PFSK-1 (cell line): ENCODE measurements at regions not wholly inside any gene's neighbourhood (a gene's known extent, or its start where the extent isn't known, plus 50 kb on each side); places are given as distances from the start of the nearest gene placed in this dataset.

Experiments used
- FOXP2 ChIP-seq: optimal IDR thresholded peaks from 2 replicates; pipeline ENCODE3; 2011; ENCODE audit warnings: borderline replicate concordance, control low read depth, inconsistent platforms; ENCODE audit not compliant: insufficient read depth; ENCODE audit errors: extremely low read length, extremely low read depth
- POLR2AphosphoS5 ChIP-seq: IDR thresholded peaks from 2 replicates; pipeline ENCODE4 v1.6.1; 2012; ENCODE audit warnings: low read depth, mild to moderate bottlenecking, control low read depth, low read length, moderate library complexity
- REST ChIP-seq, 2 experiments: IDR thresholded peaks; 2 replicates each; pipeline versions ENCODE4 v1.6.1 to v1.8.0; 2011 to 2012; ENCODE audit warnings: low read depth in 2 of 2, low read length in 2 of 2, control low read depth in 1 of 2, inconsistent platforms in 1 of 2, mild to moderate bottlenecking in 1 of 2, moderate library complexity in 1 of 2; ENCODE audit not compliant: insufficient read depth in 1 of 2
- SIN3A ChIP-seq: IDR thresholded peaks from 2 replicates; pipeline ENCODE4 v1.6.1; 2012; ENCODE audit warnings: mild to moderate bottlenecking, low read length, moderate library complexity, borderline replicate concordance; ENCODE audit not compliant: insufficient read depth
- TAF1 ChIP-seq: IDR thresholded peaks from 2 replicates; pipeline ENCODE4 v1.6.1; 2012; ENCODE audit warnings: low read length, control low read depth, borderline replicate concordance; ENCODE audit not compliant: insufficient read depth

GRCh38 chr11:96949464-96949863 lies 559.7 kb downstream of the JRKL start:
- TF ChIP-seq TAF1 (no peak), REST (IDR thresholded peaks at IDR 0.05; ENCODE audit: insufficient read depth in 1 of 2, low read depth in 2 of 2, low read length in 2 of 2) (no peak), POLR2AphosphoS5 (no peak), SIN3A (no peak)

GRCh38 chr11:96954587-96955242 lies 564.9 kb downstream of the JRKL start:
- TF ChIP-seq REST (IDR thresholded peaks at IDR 0.05; ENCODE audit: insufficient read depth in 1 of 2, low read depth in 2 of 2, low read length in 2 of 2) (no peak), FOXP2 (no peak), TAF1 (no peak), POLR2AphosphoS5 (no peak), SIN3A (no peak)

- TF ChIP-seq POLR2AphosphoS5 (no peak), REST (IDR thresholded peaks at IDR 0.05; ENCODE audit: insufficient read depth in 1 of 2, low read depth in 2 of 2, low read length in 2 of 2) (no peak), FOXP2 (no peak), SIN3A (no peak), TAF1 (no peak)
Measured at GRCh38 chr11:96960476-96960875, 570.7 kb downstream of the JRKL start.

GRCh38 chr11:96960926-96961325 lies 571.1 kb downstream of the JRKL start:
- no peak for TF ChIP-seq POLR2AphosphoS5
- TF ChIP-seq REST (IDR thresholded peaks at IDR 0.05; ENCODE audit: insufficient read depth in 1 of 2, low read depth in 2 of 2, low read length in 2 of 2): no peak
- no peak for TF ChIP-seq SIN3A
- TF ChIP-seq FOXP2: no peak
- TF ChIP-seq TAF1: no peak

GRCh38 chr11:96961931-96962330 lies 572.1 kb downstream of the JRKL start:
- no peak for TF ChIP-seq TAF1
- no peak for TF ChIP-seq REST (IDR thresholded peaks at IDR 0.05; ENCODE audit: insufficient read depth in 1 of 2, low read depth in 2 of 2, low read length in 2 of 2)
- TF ChIP-seq POLR2AphosphoS5: no peak
- no peak for TF ChIP-seq FOXP2
